HG03432 (cell line): ENCODE measurements at regions not wholly inside any gene's neighbourhood (a gene's known extent, or its start where the extent isn't known, plus 50 kb on each side); places are given as distances from the start of the nearest gene placed in this dataset.

Source experiments
- ATAC-seq: cut with Tn5 transposase; IDR thresholded peaks from one replicate; pipeline ENCODE4 v1.9.1; 2021; ENCODE audit warnings: mild to moderate bottlenecking, moderate library complexity; ENCODE audit not compliant: unreplicated experiment

GRCh38 chr11:15859411-15859810 lies 496.9 kb downstream of the SOX6 start:
- no peak for ATAC-seq

DNA sequence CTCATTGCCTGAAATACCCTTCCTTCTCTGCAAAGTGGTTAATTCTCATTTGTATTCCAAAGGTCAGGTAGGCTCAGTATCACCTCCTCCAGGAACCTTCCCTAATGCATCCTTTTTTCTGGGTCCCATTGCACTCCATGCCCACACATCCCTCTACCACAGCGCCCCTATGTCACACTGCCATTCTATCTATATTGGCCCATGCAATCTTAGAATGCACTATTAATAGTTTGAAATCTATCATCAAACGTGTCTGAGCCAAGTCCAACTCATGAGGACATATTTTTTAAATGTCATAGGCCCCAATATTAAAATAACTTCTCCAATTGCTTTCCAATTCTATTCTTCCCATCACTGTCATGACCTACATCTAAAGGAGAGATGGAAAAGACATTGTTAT lies 495.1 kb downstream of the SOX6 start:
- ATAC-seq = no peak

- no peak for ATAC-seq
Observed at GRCh38 chr11:15863411-15863810, 492.9 kb downstream of the SOX6 start.

DNA sequence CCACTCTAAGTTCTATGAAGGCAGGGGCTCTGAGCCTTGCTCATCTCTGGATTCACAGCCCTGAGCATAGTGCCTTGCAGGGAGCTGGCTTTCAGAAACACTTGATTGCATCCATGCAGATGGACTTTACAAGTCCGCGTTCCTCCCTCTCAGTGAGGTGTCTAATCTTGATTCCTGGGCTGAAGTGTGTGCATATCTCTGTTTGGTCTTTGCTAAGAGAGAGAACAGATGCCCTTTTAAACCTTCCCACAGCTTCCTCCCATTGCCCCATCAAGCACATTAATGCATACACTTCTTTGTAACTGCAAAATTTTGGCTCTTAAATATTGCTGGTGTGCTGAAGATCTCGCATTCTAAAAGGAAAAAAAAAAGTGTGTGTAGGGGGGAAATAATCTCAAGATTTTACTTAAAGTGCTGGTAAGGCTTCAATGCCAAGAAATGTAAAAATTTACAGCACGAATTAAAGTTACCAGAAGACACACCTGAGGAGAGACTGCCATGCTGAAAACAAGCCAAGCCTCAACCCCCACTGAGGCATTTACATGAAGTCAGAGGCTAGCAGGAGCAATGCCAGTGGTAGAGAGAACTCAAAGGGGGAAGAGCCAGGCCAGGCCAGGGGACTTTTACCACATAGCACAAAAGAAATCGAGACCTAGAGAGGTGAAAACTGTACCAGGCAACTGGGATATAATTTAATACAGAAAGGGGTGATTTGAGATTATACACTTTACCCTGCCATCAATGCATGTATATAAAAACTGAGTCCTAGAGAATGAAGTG lies 492.1 kb downstream of the SOX6 start:
- ATAC-seq = no peak

DNA sequence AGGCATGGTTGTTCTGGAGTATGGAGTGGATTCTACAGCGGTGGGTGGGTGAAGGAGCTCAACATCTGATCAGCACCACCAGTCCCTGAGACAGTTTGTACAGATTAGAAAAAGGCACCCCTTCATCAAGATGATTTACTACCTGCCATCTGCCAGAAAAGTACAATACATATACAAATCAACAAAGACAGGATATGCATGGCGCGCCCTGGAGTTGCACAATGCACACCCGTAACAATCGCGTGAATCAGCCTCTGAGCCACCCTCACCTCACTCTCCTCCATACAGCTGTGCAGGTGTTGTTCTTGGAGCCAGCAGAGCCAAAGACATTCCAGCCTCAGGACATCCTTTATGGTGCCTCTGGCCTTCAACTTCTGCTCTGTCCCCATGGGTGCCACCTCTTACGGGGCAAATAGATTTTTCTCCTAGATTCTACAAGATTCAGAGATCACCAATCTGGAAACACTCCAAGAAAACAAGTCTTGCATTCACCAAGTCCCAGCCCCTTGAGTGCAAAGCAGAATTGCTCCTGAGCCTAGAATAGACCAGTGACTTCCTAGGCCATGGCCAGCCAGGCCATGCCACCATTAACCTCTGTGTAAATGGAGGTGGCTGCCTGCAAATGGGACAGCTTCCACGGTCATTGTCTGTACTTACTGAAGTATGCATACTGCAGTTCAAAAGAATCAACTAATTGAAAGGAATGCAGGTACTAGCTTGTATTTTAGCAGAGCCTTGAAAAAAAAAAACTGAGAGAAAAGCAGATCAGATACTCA lies 490.9 kb downstream of the SOX6 start:
- ATAC-seq = no peak

GRCh38 chr11:15867871-15868270 lies 488.5 kb downstream of the SOX6 start:
- no peak for ATAC-seq

DNA sequence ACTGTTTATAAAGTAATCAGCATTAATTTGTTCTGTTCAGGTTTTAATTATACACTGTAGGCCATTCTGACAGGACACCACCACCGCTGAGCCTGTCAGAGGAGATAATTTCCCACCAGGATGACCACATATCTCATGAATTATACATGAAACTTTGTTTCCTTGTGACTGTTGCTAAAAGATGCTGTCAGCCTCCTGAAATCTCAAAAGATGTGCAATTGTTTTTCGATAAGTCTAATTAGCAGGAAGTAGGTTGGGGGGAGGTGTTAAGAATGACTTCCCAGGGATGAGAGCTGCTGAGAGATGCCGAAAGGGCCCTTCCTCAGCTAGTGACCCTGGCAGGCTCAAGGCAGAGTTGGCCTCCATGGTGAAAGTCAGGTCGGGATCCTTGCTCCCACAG lies 485.4 kb downstream of the SOX6 start:
- ATAC-seq = no peak

- ATAC-seq = no peak
Observed at GRCh38 chr11:15871904-15872626, 484.3 kb downstream of the SOX6 start.

GRCh38 chr11:15873501-15873900 lies 482.8 kb downstream of the SOX6 start:
- no peak for ATAC-seq

DNA sequence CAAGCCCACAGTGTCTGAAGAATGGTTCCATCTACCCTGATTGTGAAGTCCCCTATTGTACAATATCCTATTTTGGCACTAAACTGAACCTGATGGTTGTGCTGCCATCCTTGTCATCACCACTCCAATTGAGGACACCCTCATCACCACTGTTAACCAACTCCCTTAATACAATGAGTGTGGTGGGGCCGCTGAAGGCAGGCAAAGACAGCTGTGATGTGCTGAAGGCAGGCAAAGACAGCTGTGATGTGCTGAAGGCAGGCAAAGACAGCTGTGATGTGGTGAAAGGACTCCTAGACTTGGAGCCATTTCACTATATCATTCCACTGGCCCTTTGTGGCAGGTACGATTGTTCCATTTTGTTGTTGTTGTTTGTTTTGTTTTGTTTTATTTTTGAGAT lies 481.6 kb downstream of the SOX6 start:
- ATAC-seq = no peak

- no peak for ATAC-seq
Observed at GRCh38 chr11:15875393-15875792, 481.0 kb downstream of the SOX6 start.

- no peak for ATAC-seq
Observed at GRCh38 chr11:15875943-15876342, 480.4 kb downstream of the SOX6 start.

GRCh38 chr11:15878756-15879155 lies 477.6 kb downstream of the SOX6 start:
- ATAC-seq = peak; percentile 78

GRCh38 chr11:15880291-15880690 lies 476.1 kb downstream of the SOX6 start:
- ATAC-seq = no peak

- no peak for ATAC-seq
Observed at GRCh38 chr11:15882876-15883454, 473.4 kb downstream of the SOX6 start.

GRCh38 chr11:15883455-15883920 lies 472.9 kb downstream of the SOX6 start:
- no peak for ATAC-seq

DNA sequence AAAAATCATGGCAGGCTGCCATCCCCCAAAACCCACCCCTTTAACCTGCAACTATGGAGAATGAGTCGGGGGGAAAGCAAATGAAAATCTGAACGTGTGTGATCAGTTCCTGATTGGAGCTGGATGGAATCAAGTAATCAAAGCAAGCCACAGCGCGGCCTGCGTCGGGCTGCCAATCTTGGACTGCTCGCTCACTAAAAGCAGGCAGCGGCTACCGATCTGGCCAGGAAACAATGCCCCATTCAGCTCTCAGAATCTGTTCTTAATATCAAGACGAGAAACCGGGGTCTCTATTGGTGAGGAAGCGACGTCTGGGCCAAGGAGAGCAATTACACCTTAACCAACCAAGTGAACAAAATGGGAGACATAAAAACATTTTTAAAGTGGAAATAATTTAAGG lies 472.2 kb downstream of the SOX6 start:
- ATAC-seq = no peak

DNA sequence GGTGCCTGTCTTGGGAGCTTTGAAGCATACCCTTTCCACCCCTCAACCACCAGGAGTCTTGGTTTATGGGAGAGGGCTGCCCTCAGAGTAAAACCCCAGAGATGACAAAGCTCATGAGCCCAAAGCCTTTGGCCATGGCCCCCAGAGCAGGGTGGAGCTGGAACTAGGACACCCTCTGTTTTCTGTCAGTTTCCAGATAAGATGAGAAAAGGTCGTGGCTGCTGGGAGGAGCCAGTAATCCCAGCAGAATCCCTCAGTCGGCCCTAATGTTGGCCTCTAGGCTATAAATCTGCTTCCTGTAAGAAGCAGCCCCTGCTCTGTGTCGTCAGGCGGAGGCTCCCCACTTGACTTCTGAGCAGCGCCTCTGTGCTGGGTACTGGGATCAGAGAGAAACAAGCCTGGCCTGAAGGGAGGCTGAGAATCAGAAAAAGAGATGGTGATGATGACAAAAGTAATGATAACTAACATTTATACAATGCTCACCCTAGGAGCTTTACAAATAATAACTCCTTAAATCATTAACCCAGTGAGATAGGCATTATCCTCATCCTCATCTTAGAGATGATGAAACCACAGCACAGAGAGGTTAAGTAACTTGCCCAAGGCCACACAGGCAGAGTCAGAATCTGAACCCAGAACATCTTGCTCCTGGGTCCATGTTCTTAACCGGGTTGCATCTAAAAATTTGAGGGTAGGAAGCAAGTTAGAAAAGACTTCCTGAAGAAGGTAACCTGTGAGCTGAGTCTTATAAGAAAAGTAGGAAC lies 471.4 kb downstream of the SOX6 start:
- no peak for ATAC-seq

- no peak for ATAC-seq
Observed at GRCh38 chr11:15885854-15886253, 470.5 kb downstream of the SOX6 start.

GRCh38 chr11:15886299-15886698 lies 470.0 kb downstream of the SOX6 start:
- ATAC-seq = no peak
